ENCODE measurements at regions not wholly inside any gene's neighbourhood (a gene's known extent, or its start where the extent isn't known, plus 50 kb on each side); places are given as distances from the start of the nearest gene placed in this dataset.

- Histone ChIP-seq H3K36me3 (replicated peaks in 1 of 2; ENCODE audit: insufficient read depth in 1 of 2, low read depth in 2 of 2) (no peaks in the 10 kb centered on the region), H3K4me3 (no peak overlapping the region), H3K27ac (no peak overlapping the region), H3K27me3 (no peaks in the 10 kb centered on the region), H3K4me1 (no peaks in the 10 kb centered on the region), H3K9me3 (no peaks in the 10 kb centered on the region)
- intact Hi-C loops (cut with DNase I), result no loop called here
- WGBS, 2 donors, result 71 to 77% methylated on average over 6 of the region's 6 CpGs
- TF ChIP-seq POLR2A (IDR thresholded peaks at IDR 0.05) (no peak), CTCF (IDR thresholded peaks at IDR 0.05) (no peak)
- no peak for ATAC-seq
- no peak for DNase-seq
Measured at GRCh38 chr11:120040151-120040840, 97.6 kb downstream of the TRIM29 start.

GRCh38 chr11:120039039-120039438 is 98.9 kb downstream of the TRIM29 start:
- intact Hi-C loops (cut with DNase I), result no loop called here

GRCh38 chr11:120037111-120037510 is 100.8 kb downstream of the TRIM29 start:
- Histone ChIP-seq H3K4me1 (no peaks in the 10 kb centered on the region), H3K27ac (no peak overlapping the region), H3K4me3 (no peak overlapping the region), H3K36me3 (replicated peaks in 1 of 2; ENCODE audit: insufficient read depth in 1 of 2, low read depth in 2 of 2) (no peaks in the 10 kb centered on the region), H3K9me3 (no peaks in the 10 kb centered on the region), H3K27me3 (no peaks in the 10 kb centered on the region)
- intact Hi-C loops (cut with DNase I), result no loop called here
- no peak for DNase-seq
- WGBS, 2 donors, result 80% methylated on average over 3 of the region's 3 CpGs
- no peak for ATAC-seq
- TF ChIP-seq CTCF (IDR thresholded peaks at IDR 0.05) (no peak), POLR2A (IDR thresholded peaks at IDR 0.05) (no peak)

More at GRCh38 chr11:120039039-120039438, 98.9 kb downstream of the TRIM29 start:
- TF ChIP-seq POLR2A (IDR thresholded peaks at IDR 0.05) (no peak), CTCF (IDR thresholded peaks at IDR 0.05) (no peak)
- no peaks in the 10 kb centered on the region for H3K27me3 ChIP-seq
- no peak for DNase-seq
- ATAC-seq, result no peak
- no peaks in the 10 kb centered on the region for H3K4me1 ChIP-seq
- no peaks in the 10 kb centered on the region for H3K36me3 ChIP-seq (replicated peaks in 1 of 2; ENCODE audit: insufficient read depth in 1 of 2, low read depth in 2 of 2)
- H3K9me3 ChIP-seq, result no peaks in the 10 kb centered on the region
- H3K27ac ChIP-seq, result no peak overlapping the region
- H3K4me3 ChIP-seq, result no peak overlapping the region
- 72 to 76% methylated on average over 1 of the region's 1 CpG for WGBS, 2 donors

GRCh38 chr11:120035756-120036155 is 102.2 kb downstream of the TRIM29 start:
- TF ChIP-seq POLR2A (IDR thresholded peaks at IDR 0.05), result no peak
- no peak for TF ChIP-seq CTCF (IDR thresholded peaks at IDR 0.05)
- no peaks in the 10 kb centered on the region for H3K9me3 ChIP-seq
- no peaks in the 10 kb centered on the region for H3K36me3 ChIP-seq (replicated peaks in 1 of 2; ENCODE audit: insufficient read depth in 1 of 2, low read depth in 2 of 2)
- DNase-seq, result no peak
- no peak overlapping the region for H3K27ac ChIP-seq
- no peaks in the 10 kb centered on the region for H3K27me3 ChIP-seq
- intact Hi-C loops (cut with DNase I), result no loop called here
- no peaks in the 10 kb centered on the region for H3K4me1 ChIP-seq
- no peak for ATAC-seq
- no peak overlapping the region for H3K4me3 ChIP-seq
- WGBS, 2 donors, result 85 to 90% methylated on average over 3 to 5 of the region's 5 CpGs
